HG02798 (cell line): ENCODE measurements at regions not wholly inside any gene's neighbourhood (a gene's known extent, or its start where the extent isn't known, plus 50 kb on each side); places are given as distances from the start of the nearest gene placed in this dataset.
"Not testable (repeated sequence)": the region's sequence is repeated elsewhere in the genome, so short reads cannot be mapped to it uniquely, and the experiment has no call there.

Source experiments
- ATAC-seq: cut with Tn5 transposase; IDR thresholded peaks from one replicate; pipeline ENCODE4 v1.9.1; 2021; ENCODE audit warnings: mild to moderate bottlenecking; ENCODE audit not compliant: unreplicated experiment, poor library complexity

DNA sequence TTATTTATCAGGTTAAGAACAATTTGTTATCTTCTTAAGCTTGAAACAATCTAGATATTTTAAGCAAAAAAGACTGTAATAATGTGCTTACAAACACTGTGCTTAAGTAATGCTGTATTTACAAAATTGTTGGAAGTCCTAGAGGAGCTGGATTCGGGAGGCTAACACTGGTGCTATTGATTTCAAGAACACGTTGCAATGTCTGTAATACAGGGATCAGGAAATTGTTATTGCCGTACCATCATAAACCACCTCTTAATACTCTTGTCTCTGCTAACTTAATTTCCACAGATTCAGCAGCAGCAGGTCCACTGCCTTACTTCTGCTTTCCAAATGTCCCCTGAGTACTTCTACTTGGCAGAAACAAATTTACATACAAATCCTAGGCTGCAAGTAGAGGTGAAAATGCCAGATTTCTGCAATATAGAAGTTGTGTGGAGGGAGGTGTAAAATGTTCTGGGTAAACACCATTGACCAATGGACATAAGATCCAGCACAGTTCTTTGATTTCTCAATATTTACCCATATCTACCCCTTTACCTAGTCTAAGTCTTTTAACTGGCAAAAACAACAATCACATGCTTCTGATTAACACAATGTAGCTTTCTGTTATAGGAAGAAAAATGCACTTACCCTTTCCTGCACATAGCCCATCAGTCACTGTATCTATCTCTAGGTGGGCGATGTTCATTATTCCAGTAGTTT lies 663.4 kb downstream of the TMTC2 start:
- no peak for ATAC-seq

DNA sequence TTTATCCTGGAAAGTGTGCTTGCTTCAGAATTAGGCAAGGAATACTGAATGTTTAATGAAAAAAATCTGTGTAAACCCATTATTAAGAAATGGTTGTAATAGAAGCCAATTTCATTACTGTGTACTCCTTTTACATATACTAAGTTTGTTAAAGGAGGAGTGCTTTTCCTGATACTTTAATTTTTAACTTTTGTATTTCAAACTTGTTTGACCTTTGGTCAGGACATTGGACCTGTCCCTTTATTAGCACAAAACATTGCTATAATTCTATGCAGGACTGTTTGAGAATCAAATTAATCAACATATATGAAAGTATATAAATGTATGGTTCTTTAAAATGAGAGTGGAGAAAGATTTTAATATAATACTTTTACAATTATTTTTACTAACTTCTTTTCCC lies 659.6 kb downstream of the TMTC2 start:
- no peak for ATAC-seq

DNA sequence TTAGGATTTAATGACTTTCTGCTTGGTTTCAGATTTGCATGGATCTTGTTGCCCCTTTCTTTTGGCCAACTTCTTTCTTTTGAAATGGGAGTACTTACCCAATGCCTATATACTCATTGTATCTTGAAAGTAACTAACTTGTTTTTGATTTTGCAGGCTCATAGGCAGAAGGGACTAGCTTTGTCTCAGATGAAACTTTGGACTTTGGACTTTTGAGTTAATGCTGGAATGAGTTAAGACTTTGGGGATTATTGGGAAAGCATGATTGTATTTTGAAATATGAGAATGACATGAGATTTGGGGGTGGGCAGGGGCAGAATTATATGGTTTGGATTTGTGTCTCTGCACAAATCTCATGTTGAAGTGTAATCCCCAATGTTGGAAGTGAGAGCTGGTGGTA lies 657.1 kb downstream of the TMTC2 start:
- no peak for ATAC-seq

DNA sequence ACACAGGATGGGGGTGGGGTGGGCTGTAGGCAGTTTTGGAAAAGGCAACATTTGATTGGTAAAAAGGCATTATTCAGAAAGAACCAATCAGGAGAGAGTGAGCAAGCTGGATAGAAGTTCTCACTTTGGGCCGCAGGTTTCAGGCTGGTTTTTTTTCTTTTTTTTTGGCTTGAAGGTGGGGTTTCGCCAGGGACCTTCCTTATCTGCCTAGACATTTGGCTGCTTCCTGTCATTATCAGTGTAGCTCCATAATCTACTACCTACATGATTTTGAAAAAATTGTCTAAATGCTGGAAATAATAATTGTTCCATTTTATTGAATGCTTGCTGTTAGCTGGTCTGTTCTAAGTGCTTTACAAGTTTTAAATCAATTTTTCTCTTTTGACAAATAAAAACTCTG lies 649.0 kb downstream of the TMTC2 start:
- ATAC-seq, result no peak

DNA sequence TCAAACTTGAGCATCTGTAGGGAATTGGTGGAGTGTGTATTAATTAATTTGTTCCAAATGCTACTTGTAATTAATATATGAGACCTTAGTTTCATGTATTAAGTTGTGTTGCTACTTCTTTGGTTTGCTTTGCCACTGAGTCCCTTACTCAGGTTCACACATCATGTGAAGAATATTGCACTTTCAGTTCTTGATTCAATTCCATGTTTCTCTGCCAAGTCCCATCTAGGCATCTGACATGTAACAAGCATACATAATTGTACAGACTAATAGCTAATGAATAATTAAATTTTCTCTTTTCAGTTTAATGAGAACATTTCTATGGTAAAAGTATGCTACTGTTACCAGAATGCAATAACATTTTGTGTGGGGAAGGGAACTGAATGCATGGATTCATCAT lies 640.0 kb downstream of the TMTC2 start:
- no peak for ATAC-seq

DNA sequence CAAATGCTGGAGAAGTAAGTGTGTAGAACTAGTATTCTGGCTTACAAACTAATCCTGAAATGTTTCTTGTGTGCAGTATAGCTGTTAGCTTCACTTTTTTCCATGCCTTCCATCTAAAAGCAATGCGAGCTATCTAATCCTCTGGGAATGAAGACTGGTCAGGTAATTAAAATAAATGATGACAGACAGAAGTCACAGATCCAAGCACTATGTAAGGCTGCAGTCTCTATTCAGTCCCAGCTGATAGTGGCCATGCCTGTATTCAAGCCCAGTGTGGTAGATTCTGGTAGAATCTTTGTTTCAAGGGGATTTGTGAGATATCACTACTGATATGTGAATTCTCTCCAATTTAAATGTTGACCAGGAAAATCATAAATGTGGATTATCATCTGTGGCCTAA lies 637.2 kb downstream of the TMTC2 start:
- no peak for ATAC-seq

DNA sequence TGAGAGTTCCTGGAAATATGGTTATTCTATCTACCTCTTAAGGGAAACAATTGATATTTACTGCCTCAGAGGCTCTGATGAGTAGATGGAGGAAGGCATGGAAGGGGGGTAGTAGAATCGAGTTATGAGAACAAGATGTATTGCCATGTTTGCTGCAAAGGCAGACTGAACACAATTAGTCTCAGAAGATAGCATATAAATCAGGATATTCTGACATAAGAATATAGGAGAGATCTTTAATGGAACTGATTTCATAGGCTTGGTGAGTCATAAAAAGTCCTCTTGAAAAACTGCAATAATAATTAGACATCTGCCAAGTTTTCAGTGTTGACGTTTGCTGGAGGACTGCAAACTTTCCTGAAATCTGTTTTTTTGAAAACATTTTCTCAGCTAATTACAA lies 636.1 kb downstream of the TMTC2 start:
- no peak for ATAC-seq

DNA sequence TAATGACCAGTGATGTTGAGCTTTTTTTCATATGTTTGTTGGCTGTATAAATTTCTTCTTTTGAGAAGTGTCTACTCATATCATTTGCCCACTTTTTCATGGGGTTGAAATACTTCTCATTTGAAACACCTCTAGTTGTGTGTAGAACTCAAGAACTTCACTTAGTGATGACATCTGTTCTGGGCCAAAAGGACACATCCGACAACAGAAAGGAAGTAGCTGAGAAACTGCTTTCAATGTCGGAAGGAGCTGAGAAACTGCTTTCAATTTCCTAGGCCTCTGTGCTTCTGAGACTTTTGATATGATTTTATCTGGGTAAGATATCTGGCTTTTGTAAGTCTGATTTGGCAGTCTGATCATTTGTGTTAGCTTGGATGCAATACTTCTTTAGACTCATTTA lies 635.3 kb downstream of the TMTC2 start:
- no peak for ATAC-seq

DNA sequence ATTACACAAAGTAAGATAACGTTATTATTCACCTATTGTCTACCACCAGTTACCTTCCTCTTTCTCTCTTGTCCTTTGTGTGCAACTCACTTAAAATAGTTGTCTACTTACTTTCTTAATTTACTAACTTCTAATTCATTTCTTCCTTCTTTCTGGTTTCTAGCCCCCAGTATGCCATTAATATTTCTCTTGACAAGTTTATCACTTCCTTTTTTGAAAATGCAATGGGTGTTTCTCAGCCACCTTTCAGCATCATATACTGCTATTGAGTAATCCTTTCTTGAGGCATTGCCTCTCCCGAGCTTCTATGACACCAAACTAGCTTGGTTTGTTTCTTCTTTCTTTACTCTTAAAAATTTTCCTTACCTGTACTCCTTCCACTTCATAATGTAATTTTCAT lies 633.6 kb downstream of the TMTC2 start:
- ATAC-seq, result no peak

DNA sequence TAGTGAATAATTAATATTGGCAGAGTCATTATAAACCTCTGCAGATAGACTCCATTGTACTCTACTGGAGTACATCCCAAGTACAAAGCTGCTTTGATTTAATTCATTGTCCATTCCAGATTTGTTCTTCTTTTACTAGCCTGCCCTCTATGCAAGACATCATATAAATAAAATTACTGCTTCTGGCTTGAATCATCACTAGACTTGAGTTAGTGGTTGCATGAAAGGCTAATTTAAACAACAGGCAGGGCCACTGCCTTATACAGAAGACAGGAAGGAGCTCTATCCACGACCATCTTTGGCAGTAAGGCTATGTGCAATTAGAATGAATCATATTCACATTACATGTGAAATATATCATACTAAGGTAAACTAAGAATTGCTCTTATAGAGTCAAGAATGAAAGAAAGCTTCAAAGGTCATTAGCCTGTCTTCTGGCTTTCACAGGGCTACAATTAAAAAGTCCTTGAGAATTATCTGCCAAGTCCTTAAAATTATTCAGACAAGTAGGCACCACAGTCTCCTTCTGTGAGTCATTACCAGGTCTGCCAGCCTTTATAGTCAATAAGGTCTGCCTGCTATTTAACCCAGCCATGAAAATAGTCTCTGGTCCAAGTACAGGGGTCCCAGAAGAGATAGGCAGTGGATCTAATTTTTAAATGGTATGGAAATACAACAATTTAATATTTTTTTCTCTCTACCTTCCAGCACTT lies 631.8 kb downstream of the TMTC2 start:
- no peak for ATAC-seq

DNA sequence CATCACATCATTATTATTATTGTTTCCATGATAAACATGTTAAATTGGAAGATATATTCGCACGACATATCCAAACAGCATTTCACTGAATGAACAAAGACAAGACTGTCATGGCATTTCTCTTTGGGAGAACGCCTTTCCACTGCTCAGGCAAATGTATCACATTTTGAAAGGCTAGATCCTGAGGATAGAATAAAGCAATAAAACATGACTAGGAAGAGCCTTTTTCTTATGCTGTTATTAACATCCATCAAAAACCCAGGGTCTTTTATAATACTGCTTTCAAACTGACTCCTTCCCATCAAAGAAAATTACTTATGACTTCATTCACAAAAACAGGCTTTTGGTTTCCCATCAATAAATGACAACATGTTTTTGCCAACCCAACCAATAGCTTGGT lies 630.9 kb downstream of the TMTC2 start:
- ATAC-seq, result no peak

DNA sequence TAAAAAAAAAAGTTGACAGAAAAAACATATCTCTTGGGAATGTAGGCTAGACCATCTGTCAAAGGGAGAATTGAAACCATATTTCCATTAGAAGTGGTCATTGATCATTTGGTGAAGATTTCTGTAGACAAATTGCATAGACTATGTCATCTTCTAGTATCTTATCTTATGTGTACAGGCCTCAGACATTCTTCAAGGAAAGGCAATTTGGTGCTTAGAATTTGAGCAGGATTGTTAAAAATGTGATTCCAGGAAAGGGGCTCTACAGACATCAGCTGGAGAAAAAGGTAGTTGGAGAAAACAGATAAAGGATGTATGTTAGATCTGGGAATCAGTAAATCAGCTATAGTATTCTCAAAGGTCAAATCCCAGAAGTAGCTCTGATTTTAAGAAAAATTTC lies 627.1 kb downstream of the TMTC2 start:
- ATAC-seq, result no peak

DNA sequence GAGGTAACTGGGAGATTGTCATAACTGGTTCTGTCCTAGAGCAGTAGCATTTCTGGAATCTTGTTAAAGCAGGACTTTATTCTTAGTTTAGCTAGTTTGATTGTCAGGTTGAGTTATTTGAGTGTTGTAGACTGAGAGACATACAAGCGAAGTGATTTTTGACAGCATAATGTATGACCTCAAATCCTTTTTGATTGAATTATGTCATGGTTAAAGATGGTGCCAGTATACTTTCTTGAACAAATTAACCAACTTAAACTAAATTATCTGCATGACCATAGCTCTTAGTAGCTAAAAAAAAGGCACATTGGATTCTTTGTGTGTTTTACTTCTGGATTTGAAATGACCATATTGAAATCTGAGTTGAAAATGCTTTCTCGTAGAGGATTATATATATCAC lies 626.6 kb downstream of the TMTC2 start:
- no peak for ATAC-seq

DNA sequence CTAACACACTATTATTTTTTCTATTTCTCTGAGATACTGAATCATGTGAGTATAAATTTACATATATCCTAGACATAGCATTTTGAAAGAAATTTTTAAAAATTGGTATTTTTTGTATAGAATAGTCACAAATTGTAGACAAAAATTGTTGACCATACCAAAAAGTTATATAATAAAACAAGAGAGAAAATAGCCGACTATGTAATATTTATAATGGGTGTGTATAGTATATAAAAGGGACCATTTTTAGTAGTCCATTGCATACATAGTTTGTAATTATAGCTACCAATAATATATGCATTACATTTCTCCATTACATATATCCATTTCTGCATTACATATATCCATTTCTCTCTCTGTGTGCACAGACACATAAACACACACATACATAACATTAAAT lies 590.2 kb downstream of the TMTC2 start:
- no peak for ATAC-seq

DNA sequence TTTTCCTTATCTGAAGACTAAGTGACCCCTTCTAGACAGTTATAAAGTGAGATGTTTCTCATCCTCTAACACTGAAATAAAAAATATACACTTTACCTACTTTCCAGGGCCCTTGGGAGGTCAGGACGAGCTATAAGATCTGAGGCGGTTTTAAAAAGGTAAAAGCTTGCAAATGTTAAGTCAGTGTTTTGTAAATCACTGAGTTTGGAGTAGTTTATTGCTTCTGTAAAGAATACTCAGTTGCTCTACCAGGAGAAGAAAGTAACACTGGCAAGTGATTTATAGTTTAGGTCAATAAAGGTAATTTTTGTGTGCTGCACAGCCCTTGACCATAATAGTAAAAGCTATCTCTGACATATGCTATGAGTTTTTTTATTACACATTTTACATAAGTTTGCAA lies 584.5 kb downstream of the TMTC2 start:
- no peak for ATAC-seq

DNA sequence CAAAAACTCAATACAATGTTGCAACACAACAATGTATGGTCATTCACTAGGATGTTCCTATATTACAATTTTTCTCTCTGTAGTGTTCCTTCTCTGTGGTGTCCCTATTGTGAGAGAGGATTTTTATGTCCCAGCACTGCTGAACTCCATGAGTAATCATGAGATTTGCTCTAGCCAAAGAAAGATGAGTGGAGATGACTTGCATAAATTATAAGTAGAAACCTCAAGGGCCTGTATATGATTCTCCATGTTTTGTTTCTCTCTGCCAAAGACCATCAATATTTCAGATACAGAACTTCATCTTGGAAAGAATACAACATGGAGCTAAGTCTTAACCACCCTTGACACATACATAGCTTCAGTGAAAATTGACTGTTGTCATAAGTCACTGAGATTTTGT lies 579.1 kb downstream of the TMTC2 start:
- no peak for ATAC-seq

DNA sequence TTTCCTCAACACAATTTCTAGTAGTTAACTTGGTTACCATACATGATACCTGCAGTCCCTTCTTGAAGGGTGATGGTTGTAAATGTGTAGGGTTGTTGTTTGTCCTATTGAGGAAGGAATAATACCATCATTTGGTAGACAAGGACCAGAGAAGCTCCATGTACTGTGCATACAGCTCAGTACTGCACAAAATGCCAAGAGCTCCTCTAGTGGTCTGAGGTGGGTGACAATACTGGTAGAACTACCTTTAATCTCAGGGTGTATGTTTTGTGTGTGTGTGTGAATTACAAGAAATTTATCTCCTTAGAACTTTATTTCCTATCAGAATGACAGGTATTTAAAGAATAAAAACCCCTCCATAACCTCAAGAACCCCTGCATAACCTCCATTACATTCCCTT lies 575.3 kb downstream of the TMTC2 start:
- ATAC-seq, result no peak

DNA sequence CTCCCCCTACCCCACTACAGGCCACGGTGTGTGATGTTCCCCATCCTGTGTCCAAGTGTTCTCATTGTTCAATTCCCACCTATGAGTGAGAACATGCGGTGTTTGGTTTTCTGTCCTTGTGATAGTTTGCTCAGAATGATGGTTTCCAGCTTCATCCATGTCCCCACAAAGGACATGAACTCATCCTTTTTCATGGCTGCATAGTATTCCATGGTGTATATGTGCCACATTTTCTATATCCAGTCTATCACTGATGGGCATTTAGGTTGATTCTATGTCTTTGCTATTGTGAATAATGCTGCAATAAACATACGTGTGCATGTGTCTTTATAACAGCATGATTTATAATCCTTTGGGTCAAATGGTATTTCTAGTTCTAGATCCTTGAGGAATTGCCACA lies 573.4 kb downstream of the TMTC2 start:
- ATAC-seq, result not testable (repeated sequence)

DNA sequence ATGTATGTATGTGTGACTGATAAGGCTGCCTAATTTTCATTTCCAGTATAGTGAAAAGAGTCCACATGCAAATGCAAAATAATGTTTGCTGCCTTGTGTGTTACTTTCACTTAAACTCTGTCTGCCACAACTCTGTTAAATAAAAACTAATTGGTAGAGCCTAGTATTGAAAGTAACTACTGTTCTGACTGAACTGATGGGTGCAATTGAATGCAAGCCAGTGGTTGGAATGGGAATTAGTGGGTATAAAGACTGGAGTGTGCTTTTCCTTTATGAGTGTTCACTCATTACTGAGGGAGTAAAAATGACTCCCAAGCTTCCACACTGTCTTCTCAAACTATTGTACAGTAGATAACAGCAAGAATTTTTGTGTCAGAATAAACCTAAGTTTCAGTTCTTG lies 571.0 kb downstream of the TMTC2 start:
- no peak for ATAC-seq

DNA sequence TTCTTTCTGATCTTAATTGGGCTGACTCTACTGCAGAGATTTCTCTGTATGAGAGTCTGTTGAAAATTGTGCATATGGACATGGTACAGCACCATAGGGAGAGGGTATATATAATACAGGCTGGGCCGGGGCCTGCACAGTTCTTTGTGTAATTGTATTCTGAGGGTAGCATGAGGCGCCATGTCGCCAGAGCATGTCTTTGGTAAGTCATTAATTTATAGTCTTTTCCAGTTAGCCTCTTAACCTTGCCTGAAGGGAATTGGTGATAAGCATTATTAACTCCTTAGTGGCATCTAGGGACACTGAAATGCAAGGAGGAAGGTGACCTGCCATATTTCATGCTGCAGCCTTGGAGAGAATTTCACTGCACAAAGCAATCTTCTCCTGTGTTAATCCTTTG lies 569.9 kb downstream of the TMTC2 start:
- ATAC-seq, result no peak

DNA sequence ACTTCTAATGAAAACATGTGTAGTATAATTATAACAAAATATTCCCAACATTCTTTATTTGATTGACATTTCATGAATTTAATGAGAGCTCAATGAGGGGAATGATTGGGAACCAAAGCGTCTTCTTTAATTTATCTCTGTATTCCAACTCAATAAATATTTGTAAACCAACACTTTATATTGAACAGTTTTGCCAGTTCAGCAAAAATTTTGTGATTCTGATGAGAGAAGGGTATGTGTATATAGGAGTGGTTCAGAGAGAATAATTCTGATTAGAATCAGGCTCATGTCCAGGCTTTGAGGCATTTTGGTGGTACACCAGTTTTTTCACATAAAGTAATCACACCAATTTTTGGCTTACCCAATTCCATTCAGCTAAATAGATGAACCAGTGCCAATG lies 564.2 kb downstream of the TMTC2 start:
- no peak for ATAC-seq

DNA sequence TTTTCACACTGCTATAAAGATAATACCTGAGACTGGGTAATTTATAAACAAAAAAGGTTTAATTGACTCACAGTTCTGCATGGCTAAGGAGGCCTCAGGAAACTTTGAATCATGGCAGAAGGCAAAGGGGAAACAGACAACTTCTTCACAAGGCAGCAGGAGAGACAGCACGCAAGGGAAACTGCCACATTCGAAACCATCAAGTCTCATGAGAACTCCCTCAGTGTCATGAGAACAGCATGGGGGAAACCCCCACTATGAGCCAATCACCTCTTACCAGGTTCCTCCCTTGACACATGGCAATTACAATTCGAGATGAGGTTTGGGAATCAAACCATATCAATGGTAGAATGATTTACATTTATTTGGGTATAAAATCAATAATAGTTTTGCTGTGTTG lies 558.5 kb downstream of the TMTC2 start:
- ATAC-seq, result no peak
